ENCODE measurements at regions not wholly inside any gene's neighbourhood (a gene's known extent, or its start where the extent isn't known, plus 50 kb on each side); places are given as distances from the start of the nearest gene placed in this dataset.

- TF ChIP-seq CTCF (IDR thresholded peaks at IDR 0.05) (no peak), POLR2A (IDR thresholded peaks at IDR 0.05) (no peak)
Measured at GRCh38 chr10:25678220-25678619, 255.8 kb upstream of the MYO3A start.
